ENCODE measurements at regions not wholly inside any gene's neighbourhood (a gene's known extent, or its start where the extent isn't known, plus 50 kb on each side); places are given as distances from the start of the nearest gene placed in this dataset.

- 84 to 91% methylated on average over 3 of the region's 3 CpGs for WGBS, 2 donors
- Histone ChIP-seq H3K27me3 (ENCODE audit: control insufficient read depth in 1 of 2, insufficient read depth in 2 of 2, low read length in 2 of 2) (peaks cover 0 to 2% of the 10 kb centered on the region in 2 donors), H3K9me3 (ENCODE audit: control insufficient read depth in 2 of 2, insufficient read depth in 1 of 2, low read depth in 1 of 2, low read length in 1 of 2) (peaks cover 0 to 5% of the 10 kb centered on the region in 2 donors), H3K27ac (ENCODE audit: low read depth in 2 of 2, low read length in 1 of 2) (no peak overlapping the region), H3K4me3 (ENCODE audit: low read depth in 1 of 2, low read length in 2 of 2) (no peak overlapping the region), H3K36me3 (ENCODE audit: control insufficient read depth in 2 of 2, insufficient read depth in 2 of 2, low read length in 1 of 2) (no peaks in the 10 kb centered on the region), H3K4me1 (ENCODE audit: control insufficient read depth in 2 of 2, insufficient read depth in 2 of 2, low read length in 1 of 2) (no peaks in the 10 kb centered on the region)
Observed at GRCh38 chr15:77844798-77845446, 212.2 kb upstream of the LINGO1 start.

GRCh38 chr15:77843546-77843945, 210.8 kb upstream of the LINGO1 start:
- peaks cover 0 to 5% of the 10 kb centered on the region in 2 donors for H3K9me3 ChIP-seq (ENCODE audit: control insufficient read depth in 2 of 2, insufficient read depth in 1 of 2, low read depth in 1 of 2, low read length in 1 of 2)
- peaks cover 0 to 2% of the 10 kb centered on the region in 2 donors for H3K27me3 ChIP-seq (ENCODE audit: control insufficient read depth in 1 of 2, insufficient read depth in 2 of 2, low read length in 2 of 2)
- H3K27ac ChIP-seq (ENCODE audit: low read depth in 2 of 2, low read length in 1 of 2), result no peak overlapping the region
- H3K36me3 ChIP-seq (ENCODE audit: control insufficient read depth in 2 of 2, insufficient read depth in 2 of 2, low read length in 1 of 2), result no peaks in the 10 kb centered on the region
- 59 to 66% methylated on average over 5 of the region's 5 CpGs for WGBS, 2 donors
- H3K4me1 ChIP-seq (ENCODE audit: control insufficient read depth in 2 of 2, insufficient read depth in 2 of 2, low read length in 1 of 2), result no peaks in the 10 kb centered on the region
- H3K4me3 ChIP-seq (ENCODE audit: low read depth in 1 of 2, low read length in 2 of 2), result no peak overlapping the region

- Histone ChIP-seq H3K4me3 (ENCODE audit: low read depth in 1 of 2, low read length in 2 of 2) (no peak overlapping the region), H3K27me3 (ENCODE audit: control insufficient read depth in 1 of 2, insufficient read depth in 2 of 2, low read length in 2 of 2) (peaks cover 0 to 2% of the 10 kb centered on the region in 2 donors), H3K4me1 (ENCODE audit: control insufficient read depth in 2 of 2, insufficient read depth in 2 of 2, low read length in 1 of 2) (no peaks in the 10 kb centered on the region), H3K27ac (ENCODE audit: low read depth in 2 of 2, low read length in 1 of 2) (no peak overlapping the region), H3K9me3 (ENCODE audit: control insufficient read depth in 2 of 2, insufficient read depth in 1 of 2, low read depth in 1 of 2, low read length in 1 of 2) (peaks cover 0 to 5% of the 10 kb centered on the region in 2 donors), H3K36me3 (ENCODE audit: control insufficient read depth in 2 of 2, insufficient read depth in 2 of 2, low read length in 1 of 2) (no peaks in the 10 kb centered on the region)
- 49 to 61% methylated on average over 11 of the region's 11 CpGs for WGBS, 2 donors
Observed at GRCh38 chr15:77840991-77841775, 208.5 kb upstream of the LINGO1 start.

- WGBS, 2 donors, result 63 to 77% methylated on average over 11 of the region's 11 CpGs
- no peaks in the 10 kb centered on the region for H3K27me3 ChIP-seq (ENCODE audit: control insufficient read depth in 1 of 2, insufficient read depth in 2 of 2, low read length in 2 of 2)
- H3K4me1 ChIP-seq (ENCODE audit: control insufficient read depth in 2 of 2, insufficient read depth in 2 of 2, low read length in 1 of 2), result no peaks in the 10 kb centered on the region
- no peak overlapping the region for H3K27ac ChIP-seq (ENCODE audit: low read depth in 2 of 2, low read length in 1 of 2)
- no peak overlapping the region for H3K4me3 ChIP-seq (ENCODE audit: low read depth in 1 of 2, low read length in 2 of 2)
- H3K9me3 ChIP-seq (ENCODE audit: control insufficient read depth in 2 of 2, insufficient read depth in 1 of 2, low read depth in 1 of 2, low read length in 1 of 2), result peaks cover 0 to under 1% of the 10 kb centered on the region in 2 donors
- no peaks in the 10 kb centered on the region for H3K36me3 ChIP-seq (ENCODE audit: control insufficient read depth in 2 of 2, insufficient read depth in 2 of 2, low read length in 1 of 2)
Observed at GRCh38 chr15:77839970-77840905, 207.5 kb upstream of the LINGO1 start.

GRCh38 chr15:77839456-77839855, 206.7 kb upstream of the LINGO1 start:
- Histone ChIP-seq H3K27ac (ENCODE audit: low read depth in 2 of 2, low read length in 1 of 2) (no peak overlapping the region), H3K4me3 (ENCODE audit: low read depth in 1 of 2, low read length in 2 of 2) (no peak overlapping the region), H3K9me3 (ENCODE audit: control insufficient read depth in 2 of 2, insufficient read depth in 1 of 2, low read depth in 1 of 2, low read length in 1 of 2) (peaks cover 0 to 2% of the 10 kb centered on the region in 2 donors), H3K4me1 (ENCODE audit: control insufficient read depth in 2 of 2, insufficient read depth in 2 of 2, low read length in 1 of 2) (no peaks in the 10 kb centered on the region), H3K27me3 (ENCODE audit: control insufficient read depth in 1 of 2, insufficient read depth in 2 of 2, low read length in 2 of 2) (no peaks in the 10 kb centered on the region), H3K36me3 (ENCODE audit: control insufficient read depth in 2 of 2, insufficient read depth in 2 of 2, low read length in 1 of 2) (no peaks in the 10 kb centered on the region)
- WGBS, 2 donors, result 89 to 93% methylated on average over 8 of the region's 8 CpGs

GRCh38 chr15:77838595-77838994, 205.9 kb upstream of the LINGO1 start:
- Histone ChIP-seq H3K36me3 (ENCODE audit: control insufficient read depth in 2 of 2, insufficient read depth in 2 of 2, low read length in 1 of 2) (no peaks in the 10 kb centered on the region), H3K27me3 (ENCODE audit: control insufficient read depth in 1 of 2, insufficient read depth in 2 of 2, low read length in 2 of 2) (no peaks in the 10 kb centered on the region)
- WGBS, 2 donors, result 95 to 96% methylated on average over 4 of the region's 4 CpGs

GRCh38 chr15:77838061-77838460, 205.3 kb upstream of the LINGO1 start:
- no peaks in the 10 kb centered on the region for H3K4me1 ChIP-seq (ENCODE audit: control insufficient read depth in 2 of 2, insufficient read depth in 2 of 2, low read length in 1 of 2)
- H3K4me3 ChIP-seq (ENCODE audit: low read depth in 1 of 2, low read length in 2 of 2), result no peak overlapping the region
- 74 to 79% methylated on average over 10 of the region's 10 CpGs for WGBS, 2 donors
- H3K27ac ChIP-seq (ENCODE audit: low read depth in 2 of 2, low read length in 1 of 2), result no peak overlapping the region
- H3K27me3 ChIP-seq (ENCODE audit: control insufficient read depth in 1 of 2, insufficient read depth in 2 of 2, low read length in 2 of 2), result no peaks in the 10 kb centered on the region
- peaks cover 0 to 2% of the 10 kb centered on the region in 2 donors for H3K9me3 ChIP-seq (ENCODE audit: control insufficient read depth in 2 of 2, insufficient read depth in 1 of 2, low read depth in 1 of 2, low read length in 1 of 2)
- H3K36me3 ChIP-seq (ENCODE audit: control insufficient read depth in 2 of 2, insufficient read depth in 2 of 2, low read length in 1 of 2), result no peaks in the 10 kb centered on the region

More at GRCh38 chr15:77838595-77838994, 205.9 kb upstream of the LINGO1 start:
- H3K4me1 ChIP-seq (ENCODE audit: control insufficient read depth in 2 of 2, insufficient read depth in 2 of 2, low read length in 1 of 2), result no peaks in the 10 kb centered on the region
- H3K27ac ChIP-seq (ENCODE audit: low read depth in 2 of 2, low read length in 1 of 2), result no peak overlapping the region
- peaks cover 0 to 2% of the 10 kb centered on the region in 2 donors for H3K9me3 ChIP-seq (ENCODE audit: control insufficient read depth in 2 of 2, insufficient read depth in 1 of 2, low read depth in 1 of 2, low read length in 1 of 2)
- no peak overlapping the region for H3K4me3 ChIP-seq (ENCODE audit: low read depth in 1 of 2, low read length in 2 of 2)

GRCh38 chr15:77837649-77838025, 204.9 kb upstream of the LINGO1 start:
- Histone ChIP-seq H3K27me3 (ENCODE audit: control insufficient read depth in 1 of 2, insufficient read depth in 2 of 2, low read length in 2 of 2) (no peaks in the 10 kb centered on the region), H3K4me3 (ENCODE audit: low read depth in 1 of 2, low read length in 2 of 2) (no peak overlapping the region)

GRCh38 chr15:77836906-77837648, 204.4 kb upstream of the LINGO1 start:
- Histone ChIP-seq H3K4me3 (ENCODE audit: low read depth in 1 of 2, low read length in 2 of 2) (no peak overlapping the region), H3K4me1 (ENCODE audit: control insufficient read depth in 2 of 2, insufficient read depth in 2 of 2, low read length in 1 of 2) (no peaks in the 10 kb centered on the region), H3K36me3 (ENCODE audit: control insufficient read depth in 2 of 2, insufficient read depth in 2 of 2, low read length in 1 of 2) (no peaks in the 10 kb centered on the region), H3K27ac (ENCODE audit: low read depth in 2 of 2, low read length in 1 of 2) (no peak overlapping the region), H3K9me3 (ENCODE audit: control insufficient read depth in 2 of 2, insufficient read depth in 1 of 2, low read depth in 1 of 2, low read length in 1 of 2) (peaks cover 0 to 2% of the 10 kb centered on the region in 2 donors), H3K27me3 (ENCODE audit: control insufficient read depth in 1 of 2, insufficient read depth in 2 of 2, low read length in 2 of 2) (no peaks in the 10 kb centered on the region)
- WGBS, 2 donors, result 57 to 63% methylated on average over 12 of the region's 12 CpGs

More at GRCh38 chr15:77837649-77838025, 204.9 kb upstream of the LINGO1 start:
- Histone ChIP-seq H3K4me1 (ENCODE audit: control insufficient read depth in 2 of 2, insufficient read depth in 2 of 2, low read length in 1 of 2) (no peaks in the 10 kb centered on the region), H3K27ac (ENCODE audit: low read depth in 2 of 2, low read length in 1 of 2) (no peak overlapping the region), H3K36me3 (ENCODE audit: control insufficient read depth in 2 of 2, insufficient read depth in 2 of 2, low read length in 1 of 2) (no peaks in the 10 kb centered on the region), H3K9me3 (ENCODE audit: control insufficient read depth in 2 of 2, insufficient read depth in 1 of 2, low read depth in 1 of 2, low read length in 1 of 2) (peaks cover 0 to 2% of the 10 kb centered on the region in 2 donors)
- 93 to 96% methylated on average over 6 of the region's 6 CpGs for WGBS, 2 donors

Measured in esophagus (tissue), 2 donors.